SK-N-SH treated with all-trans-retinoic acid at 6 μM for 48 hours (cell line): ENCODE measurements at regions not wholly inside any gene's neighbourhood (a gene's known extent, or its start where the extent isn't known, plus 50 kb on each side); places are given as distances from the start of the nearest gene placed in this dataset.

Experiments
- ATAC-seq: fragments of 200-7000 bp; cut with Tn5 transposase; 3 replicates; pipeline ENCODE4 v1.9.1; 2020; ENCODE audit warnings: mild to moderate bottlenecking, moderate library complexity
- ARNTL ChIP-seq: fragments of 450-650 bp; formaldehyde crosslinking; IDR thresholded peaks from 2 replicates; pipeline ENCODE4 v1.5.0; 2020; ENCODE audit warnings: low read depth, mild to moderate bottlenecking, moderate library complexity, borderline replicate concordance
- CSDC2 ChIP-seq: fragments of 250-450 bp; sonication (Bioruptor Pico); IDR thresholded peaks from 2 replicates; pipeline ENCODE4 v1.5.0; 2020; ENCODE audit warnings: mild to moderate bottlenecking, moderate library complexity
- ESRRG ChIP-seq: fragments of 250-450 bp; sonication (Bioruptor Pico); IDR thresholded peaks from 2 replicates; pipeline ENCODE4 v1.6.1; 2021; ENCODE audit warnings: mild to moderate bottlenecking
- GLIS3 ChIP-seq: fragments of 250-450 bp; sonication (Bioruptor Pico); IDR thresholded peaks from 2 replicates; pipeline ENCODE4 v1.5.0; 2020; ENCODE audit warnings: mild to moderate bottlenecking, moderate library complexity
- ISL1 ChIP-seq: fragments of 250-450 bp; sonication (Bioruptor Pico); IDR thresholded peaks from 2 replicates; pipeline ENCODE4 v2.1.2; 2022; ENCODE audit warnings: mild to moderate bottlenecking, moderate library complexity
- OSR1 ChIP-seq: fragments of 250-450 bp; sonication (Bioruptor Pico); IDR thresholded peaks from 2 replicates; pipeline ENCODE4 v1.8.0; 2022; ENCODE audit warnings: moderate library complexity, mild to moderate bottlenecking, inconsistent platforms
- PPARA ChIP-seq: fragments of 250-450 bp; sonication (Bioruptor Pico); IDR thresholded peaks from 2 replicates; pipeline ENCODE4 v1.5.0; 2020; ENCODE audit warnings: mild to moderate bottlenecking, borderline replicate concordance
- RARB ChIP-seq: fragments of 250-450 bp; sonication (Bioruptor Pico); IDR thresholded peaks from 2 replicates; pipeline ENCODE4 v1.8.0; 2021; ENCODE audit warnings: mild to moderate bottlenecking, moderate library complexity
- SNAI2 ChIP-seq: fragments of 250-450 bp; sonication (Bioruptor Pico); IDR thresholded peaks from 2 replicates; pipeline ENCODE4 v1.5.0; 2020; ENCODE audit warnings: mild to moderate bottlenecking, moderate library complexity
- TCF4 ChIP-seq: fragments of 250-450 bp; sonication (Bioruptor Pico); IDR thresholded peaks from 2 replicates; pipeline ENCODE4 v1.8.0; 2021; ENCODE audit warnings: mild to moderate bottlenecking, moderate library complexity, borderline replicate concordance
- TOX ChIP-seq: fragments of 250-450 bp; sonication (Bioruptor Pico); IDR thresholded peaks from 2 replicates; pipeline ENCODE4 v1.8.0; 2021; ENCODE audit warnings: mild to moderate bottlenecking, moderate library complexity, borderline replicate concordance
- ZC3H10 ChIP-seq: fragments of 250-450 bp; sonication (Bioruptor Pico); IDR thresholded peaks from 2 replicates; pipeline ENCODE4 v1.5.1; 2021; ENCODE audit warnings: mild to moderate bottlenecking, moderate library complexity
- ZFP3 ChIP-seq: fragments of 250-450 bp; sonication (Bioruptor Pico); IDR thresholded peaks from 2 replicates; pipeline ENCODE4 v1.5.0; 2020; ENCODE audit warnings: mild to moderate bottlenecking, moderate library complexity
- ZFP30 ChIP-seq: fragments of 450-650 bp; formaldehyde crosslinking; IDR thresholded peaks from 2 replicates; pipeline ENCODE4 v1.5.0; 2022; ENCODE audit warnings: mild to moderate bottlenecking, moderate library complexity
- ZNF565 ChIP-seq: fragments of 450-650 bp; formaldehyde crosslinking; conservative IDR thresholded peaks from 2 replicates; pipeline ENCODE4 v1.5.0; 2020; ENCODE audit warnings: low read depth, mild to moderate bottlenecking, moderate library complexity
- ZNF70 ChIP-seq: fragments of 450-650 bp; formaldehyde crosslinking; IDR thresholded peaks from 2 replicates; pipeline ENCODE4 v1.5.0; 2020; ENCODE audit warnings: mild to moderate bottlenecking, moderate library complexity
- ZNF8 ChIP-seq: fragments of 450-650 bp; formaldehyde crosslinking; IDR thresholded peaks from 2 replicates; pipeline ENCODE4 v1.5.0; 2020; ENCODE audit warnings: mild to moderate bottlenecking, moderate library complexity
- TF ChIP-seq, protein P1 (sequence below): fragments of 250-450 bp; sonication (Bioruptor Pico); IDR thresholded peaks from 2 replicates; pipeline ENCODE4 v1.5.1; 2020; ENCODE audit warnings: low read depth, mild to moderate bottlenecking, moderate library complexity
- TF ChIP-seq, protein P2 (sequence below): fragments of 250-450 bp; sonication (Bioruptor Pico); IDR thresholded peaks from 2 replicates; pipeline ENCODE4 v1.5.0; 2020; ENCODE audit warnings: mild to moderate bottlenecking, moderate library complexity
- TF ChIP-seq, protein P3 (sequence below): fragments of 250-450 bp; sonication (Bioruptor Pico); IDR thresholded peaks from 2 replicates; pipeline ENCODE4 v1.5.1; 2021; ENCODE audit warnings: mild to moderate bottlenecking, moderate library complexity

DNA sequence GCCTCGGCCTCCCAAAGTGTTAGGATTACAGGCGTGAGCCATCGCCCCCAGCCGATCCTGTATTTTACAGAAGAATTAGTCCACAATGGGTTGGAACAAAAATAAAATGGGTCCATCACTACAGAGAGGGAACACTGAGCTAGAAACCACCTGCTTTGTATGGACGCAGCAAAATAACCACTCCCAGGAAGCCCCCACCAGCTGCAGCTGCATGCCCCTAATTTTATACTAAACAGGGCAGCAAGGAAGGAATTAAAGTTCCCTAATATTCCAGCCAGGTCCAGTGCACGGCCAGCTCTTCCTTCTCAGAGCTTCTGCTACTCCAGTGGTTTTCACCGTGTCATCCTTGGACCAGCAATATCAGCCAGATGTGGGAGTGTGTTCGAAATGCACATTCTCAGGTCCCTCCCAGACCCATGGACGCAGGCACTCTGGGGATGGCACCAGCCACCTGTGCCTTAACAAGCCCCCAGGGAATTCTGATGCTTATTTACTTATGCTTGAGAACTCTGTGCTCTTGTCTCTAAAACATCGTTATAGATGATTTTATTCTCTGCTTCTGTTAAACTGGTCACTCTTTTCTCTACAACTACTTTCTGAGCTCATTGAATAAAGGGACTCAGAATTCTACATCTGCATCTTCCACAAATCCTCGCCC lies 189.5 kb upstream of the SLC24A3 start:
- ATAC-seq = no peak
- no peak for TF ChIP-seq CSDC2
- no peak for TF ChIP-seq ZNF70 (CRISPR knock-in tag)
- TF ChIP-seq, protein P1, sequence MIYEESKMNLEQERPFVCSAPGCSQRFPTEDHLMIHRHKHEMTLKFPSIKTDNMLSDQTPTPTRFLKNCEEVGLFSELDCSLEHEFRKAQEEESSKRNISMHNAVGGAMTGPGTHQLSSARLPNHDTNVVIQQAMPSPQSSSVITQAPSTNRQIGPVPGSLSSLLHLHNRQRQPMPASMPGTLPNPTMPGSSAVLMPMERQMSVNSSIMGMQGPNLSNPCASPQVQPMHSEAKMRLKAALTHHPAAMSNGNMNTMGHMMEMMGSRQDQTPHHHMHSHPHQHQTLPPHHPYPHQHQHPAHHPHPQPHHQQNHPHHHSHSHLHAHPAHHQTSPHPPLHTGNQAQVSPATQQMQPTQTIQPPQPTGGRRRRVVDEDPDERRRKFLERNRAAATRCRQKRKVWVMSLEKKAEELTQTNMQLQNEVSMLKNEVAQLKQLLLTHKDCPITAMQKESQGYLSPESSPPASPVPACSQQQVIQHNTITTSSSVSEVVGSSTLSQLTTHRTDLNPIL (CRISPR knock-in tag) = no peak
- no peak for TF ChIP-seq ZFP3
- TF ChIP-seq, protein P2, sequence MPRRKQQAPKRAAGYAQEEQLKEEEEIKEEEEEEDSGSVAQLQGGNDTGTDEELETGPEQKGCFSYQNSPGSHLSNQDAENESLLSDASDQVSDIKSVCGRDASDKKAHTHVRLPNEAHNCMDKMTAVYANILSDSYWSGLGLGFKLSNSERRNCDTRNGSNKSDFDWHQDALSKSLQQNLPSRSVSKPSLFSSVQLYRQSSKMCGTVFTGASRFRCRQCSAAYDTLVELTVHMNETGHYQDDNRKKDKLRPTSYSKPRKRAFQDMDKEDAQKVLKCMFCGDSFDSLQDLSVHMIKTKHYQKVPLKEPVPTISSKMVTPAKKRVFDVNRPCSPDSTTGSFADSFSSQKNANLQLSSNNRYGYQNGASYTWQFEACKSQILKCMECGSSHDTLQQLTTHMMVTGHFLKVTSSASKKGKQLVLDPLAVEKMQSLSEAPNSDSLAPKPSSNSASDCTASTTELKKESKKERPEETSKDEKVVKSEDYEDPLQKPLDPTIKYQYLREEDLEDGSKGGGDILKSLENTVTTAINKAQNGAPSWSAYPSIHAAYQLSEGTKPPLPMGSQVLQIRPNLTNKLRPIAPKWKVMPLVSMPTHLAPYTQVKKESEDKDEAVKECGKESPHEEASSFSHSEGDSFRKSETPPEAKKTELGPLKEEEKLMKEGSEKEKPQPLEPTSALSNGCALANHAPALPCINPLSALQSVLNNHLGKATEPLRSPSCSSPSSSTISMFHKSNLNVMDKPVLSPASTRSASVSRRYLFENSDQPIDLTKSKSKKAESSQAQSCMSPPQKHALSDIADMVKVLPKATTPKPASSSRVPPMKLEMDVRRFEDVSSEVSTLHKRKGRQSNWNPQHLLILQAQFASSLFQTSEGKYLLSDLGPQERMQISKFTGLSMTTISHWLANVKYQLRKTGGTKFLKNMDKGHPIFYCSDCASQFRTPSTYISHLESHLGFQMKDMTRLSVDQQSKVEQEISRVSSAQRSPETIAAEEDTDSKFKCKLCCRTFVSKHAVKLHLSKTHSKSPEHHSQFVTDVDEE (CRISPR knock-in tag) = no peak
- TF ChIP-seq TOX (CRISPR knock-in tag) = no peak
- no peak for TF ChIP-seq ZFP30 (CRISPR knock-in tag)
- no peak for TF ChIP-seq ZNF8
- no peak for TF ChIP-seq SNAI2
- TF ChIP-seq GLIS3 (CRISPR knock-in tag) = no peak

DNA sequence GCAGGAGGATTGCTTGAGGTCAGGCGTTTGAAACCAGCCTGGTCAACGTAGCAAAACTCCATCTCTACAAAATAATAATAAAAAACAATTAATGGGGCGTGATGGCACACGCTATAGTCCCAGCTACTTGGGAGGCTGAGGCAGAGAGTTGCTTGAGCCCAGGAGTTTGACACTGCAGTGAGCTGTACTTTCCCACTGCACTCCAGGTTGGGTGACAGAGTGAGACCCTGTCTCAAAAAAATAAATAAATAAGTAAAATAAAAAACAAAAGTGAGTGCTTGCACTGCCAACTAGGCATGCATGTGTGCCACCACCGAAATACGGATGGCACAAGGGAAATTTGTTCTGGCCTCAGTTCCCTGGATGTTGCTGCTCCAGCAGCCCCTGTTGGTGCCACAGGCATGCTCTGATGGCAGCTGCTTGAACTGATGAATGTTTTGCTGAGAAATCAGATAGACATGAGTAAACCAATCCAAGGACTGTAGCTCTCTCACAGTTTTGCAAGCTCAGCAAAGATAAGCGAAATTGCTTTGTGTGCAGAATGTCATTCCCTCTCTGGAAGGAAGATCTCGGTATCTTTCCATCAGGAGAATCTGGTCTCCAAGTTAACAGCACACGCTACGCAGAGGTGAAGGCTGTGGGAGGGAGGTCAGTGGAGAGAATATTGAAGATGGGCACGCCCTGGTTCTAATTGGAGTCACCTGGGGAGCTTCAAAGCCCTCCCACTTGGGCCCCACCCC lies 188.0 kb upstream of the SLC24A3 start:
- TF ChIP-seq PPARA (CRISPR knock-in tag) (no peak), ZFP3 (no peak), ZNF565 (CRISPR knock-in tag) (no peak), ESRRG (CRISPR knock-in tag) (no peak), ZFP30 (CRISPR knock-in tag) (no peak), ISL1 (CRISPR knock-in tag) (no peak), CSDC2 (no peak), ZNF8 (no peak), ZC3H10 (CRISPR knock-in tag) (no peak), RARB (no peak), TCF4 (CRISPR knock-in tag) (no peak), OSR1 (CRISPR knock-in tag) (no peak), GLIS3 (CRISPR knock-in tag) (no peak), ZNF70 (CRISPR knock-in tag) (no peak), SNAI2 (no peak), TOX (CRISPR knock-in tag) (no peak), ARNTL (CRISPR knock-in tag) (no peak)
- TF ChIP-seq, protein P2 (CRISPR knock-in tag) = no peak
- TF ChIP-seq, protein P1 (CRISPR knock-in tag) = no peak
- TF ChIP-seq, protein P3, sequence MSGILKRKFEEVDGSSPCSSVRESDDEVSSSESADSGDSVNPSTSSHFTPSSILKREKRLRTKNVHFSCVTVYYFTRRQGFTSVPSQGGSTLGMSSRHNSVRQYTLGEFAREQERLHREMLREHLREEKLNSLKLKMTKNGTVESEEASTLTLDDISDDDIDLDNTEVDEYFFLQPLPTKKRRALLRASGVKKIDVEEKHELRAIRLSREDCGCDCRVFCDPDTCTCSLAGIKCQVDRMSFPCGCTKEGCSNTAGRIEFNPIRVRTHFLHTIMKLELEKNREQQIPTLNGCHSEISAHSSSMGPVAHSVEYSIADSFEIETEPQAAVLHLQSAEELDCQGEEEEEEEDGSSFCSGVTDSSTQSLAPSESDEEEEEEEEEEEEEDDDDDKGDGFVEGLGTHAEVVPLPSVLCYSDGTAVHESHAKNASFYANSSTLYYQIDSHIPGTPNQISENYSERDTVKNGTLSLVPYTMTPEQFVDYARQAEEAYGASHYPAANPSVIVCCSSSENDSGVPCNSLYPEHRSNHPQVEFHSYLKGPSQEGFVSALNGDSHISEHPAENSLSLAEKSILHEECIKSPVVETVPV = no peak
- TF ChIP-seq, all 23 proteins: peak for 0
- ATAC-seq = no peak
